ENCODE measurements at regions not wholly inside any gene's neighbourhood (a gene's known extent, or its start where the extent isn't known, plus 50 kb on each side); places are given as distances from the start of the nearest gene placed in this dataset.

- Histone ChIP-seq H3K27ac (no peak overlapping the region), H3K9me3 (replicated peaks in 1 of 11) (0 out of 22 replicates have a peak, but pooled peaks cover 0 to 4% (median 0%) of the 10 kb centered on the region in 11 experiments), H3K36me3 (no peaks in the 10 kb centered on the region), H4K20me1 (no peaks in the 10 kb centered on the region), H3K9ac (no peak overlapping the region), H3K4me1 (peaks cover 0 to 28% (median 0%) of the 10 kb centered on the region in 10 experiments; a peak in 5 of 20 replicates), H3K4me3 (no peak overlapping the region), H3K4me2 (no peak overlapping the region), H3K27me3 (no peaks in the 10 kb centered on the region)
- no peak for TF ChIP-seq Cebpa-rat (IDR thresholded peaks at IDR 0.05)
These were observed 148.4 kb upstream of the SFRP2 start for GRCh38 chr4:153937289-153937688.

DNA sequence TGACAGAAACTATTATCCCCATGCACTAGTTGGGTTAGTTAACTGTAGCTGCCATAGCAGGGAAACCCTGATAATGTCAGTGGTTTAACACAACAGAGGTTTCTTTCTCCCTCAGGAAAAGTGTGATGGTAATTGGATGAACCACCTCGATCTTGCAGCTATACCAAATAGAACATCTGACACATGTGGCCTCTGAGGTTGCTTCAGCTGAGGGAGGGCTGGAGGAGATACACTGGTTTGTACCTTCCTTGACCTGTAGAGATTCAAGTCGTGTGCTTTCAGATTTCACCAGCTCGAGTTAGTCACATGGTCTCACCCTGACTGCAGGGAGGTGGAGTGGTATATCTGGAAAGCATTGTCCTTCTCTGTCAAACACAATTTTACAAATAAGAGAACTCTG is 147.2 kb upstream of the SFRP2 start:
- Histone ChIP-seq H3K27me3 (no peaks in the 10 kb centered on the region), H3K9ac (no peak overlapping the region), H3K27ac (no peak overlapping the region), H4K20me1 (no peaks in the 10 kb centered on the region), H3K4me3 (no peak overlapping the region), H3K4me1 (peaks cover 0 to 28% (median 0%) of the 10 kb centered on the region in 10 experiments; a peak in 5 of 20 replicates), H3K36me3 (no peaks in the 10 kb centered on the region), H3K9me3 (replicated peaks in 1 of 11) (0 out of 22 replicates have a peak, but pooled peaks cover 0 to 4% (median 0%) of the 10 kb centered on the region in 11 experiments), H3K4me2 (no peak overlapping the region)
- TF ChIP-seq Cebpa-rat (IDR thresholded peaks at IDR 0.05): no peak

- Histone ChIP-seq H3K4me1 (peaks cover 0 to 28% (median 0%) of the 10 kb centered on the region in 10 experiments; a peak in 5 of 20 replicates), H3K4me3 (no peak overlapping the region), H3K4me2 (peak overlapping the region in 3 of 11 experiments; percentile 30 to 78 (median 37); a peak in 6 of 22 replicates), H3K27me3 (no peaks in the 10 kb centered on the region), H3K9ac (peak overlapping the region in 2 of 11 experiments; percentile 58 to 73; a peak in 4 of 22 replicates), H4K20me1 (no peaks in the 10 kb centered on the region), H3K36me3 (no peaks in the 10 kb centered on the region), H3K27ac (peak overlapping the region in 4 of 11 experiments; percentile 18 to 83 (median 66); a peak in 6 of 22 replicates), H3K9me3 (replicated peaks in 1 of 11) (0 out of 22 replicates have a peak, but pooled peaks cover 0 to 4% (median 0%) of the 10 kb centered on the region in 11 experiments)
- no peak for TF ChIP-seq Cebpa-rat (IDR thresholded peaks at IDR 0.05)
These were observed 145.8 kb upstream of the SFRP2 start for GRCh38 chr4:153934688-153935017.

DNA sequence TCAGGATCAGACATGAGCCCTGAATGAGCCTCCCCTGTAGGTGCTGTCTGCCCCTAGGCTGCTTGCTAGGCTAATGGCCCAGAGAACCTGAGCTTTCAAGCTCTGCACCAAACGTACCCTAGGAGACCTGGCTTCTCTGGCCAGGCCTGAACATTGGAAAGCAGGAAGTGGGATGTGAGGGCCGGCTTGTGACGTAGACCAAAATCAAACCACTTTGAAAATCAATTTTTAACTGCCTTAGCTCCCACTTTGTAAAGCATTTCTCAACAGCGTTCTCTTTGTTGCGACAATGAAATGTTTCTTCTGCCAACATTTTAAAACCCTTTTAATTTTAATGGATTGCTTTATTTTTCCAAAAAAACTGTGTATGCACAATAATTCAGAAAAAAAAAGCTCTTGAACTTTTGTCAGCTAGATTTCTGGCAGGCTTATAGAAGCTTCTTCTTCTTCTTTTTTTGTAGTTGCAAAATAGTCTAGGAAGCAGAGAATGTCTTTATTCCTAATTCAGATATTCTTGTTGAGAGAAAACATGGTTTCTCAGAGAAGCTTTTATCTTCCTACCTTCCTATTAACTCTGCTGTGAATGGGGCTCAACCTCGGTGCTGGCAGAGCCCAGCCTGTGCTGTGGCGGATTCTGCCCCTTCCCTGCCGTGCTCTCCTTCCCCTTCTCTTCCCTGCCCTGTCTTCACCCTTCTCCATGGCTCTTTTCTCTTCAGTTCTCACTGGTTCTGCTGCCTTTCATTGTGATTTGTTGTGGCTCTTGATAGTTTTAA is 145.2 kb upstream of the SFRP2 start:
- Histone ChIP-seq H3K4me1 (peaks cover 0 to 28% (median 0%) of the 10 kb centered on the region in 10 experiments; a peak in 5 of 20 replicates), H3K27ac (peak overlapping the region in 4 of 11 experiments; percentile 18 to 83 (median 66); a peak in 6 of 22 replicates), H3K9me3 (replicated peaks in 1 of 11) (0 out of 22 replicates have a peak, but pooled peaks cover 0 to 4% (median 0%) of the 10 kb centered on the region in 11 experiments), H3K36me3 (no peaks in the 10 kb centered on the region), H3K4me3 (no peak overlapping the region), H3K4me2 (peak overlapping the region in 3 of 11 experiments; percentile 30 to 78 (median 37); a peak in 5 of 22 replicates), H3K27me3 (no peaks in the 10 kb centered on the region), H3K9ac (peak overlapping the region in 2 of 11 experiments; percentile 58 to 73; a peak in 4 of 22 replicates), H4K20me1 (no peaks in the 10 kb centered on the region)
- no peak for TF ChIP-seq Cebpa-rat (IDR thresholded peaks at IDR 0.05)

- Histone ChIP-seq H3K36me3 (no peaks in the 10 kb centered on the region), H3K4me1 (peaks cover 0 to 28% (median 0%) of the 10 kb centered on the region in 10 experiments; a peak in 5 of 20 replicates), H3K27ac (no peak overlapping the region), H3K4me3 (no peak overlapping the region), H3K27me3 (no peaks in the 10 kb centered on the region), H3K9ac (no peak overlapping the region), H3K4me2 (no peak overlapping the region), H4K20me1 (no peaks in the 10 kb centered on the region), H3K9me3 (replicated peaks in 1 of 11) (no peaks in the 10 kb centered on the region)
- TF ChIP-seq Cebpa-rat (IDR thresholded peaks at IDR 0.05): no peak
These were observed 142.9 kb upstream of the SFRP2 start for GRCh38 chr4:153931804-153932203.

- H3K9ac ChIP-seq: no peak overlapping the region
- no peaks in the 10 kb centered on the region for H3K27me3 ChIP-seq
- TF ChIP-seq Cebpa-rat (IDR thresholded peaks at IDR 0.05): no peak
- H3K36me3 ChIP-seq: no peaks in the 10 kb centered on the region
- no peak overlapping the region for H3K27ac ChIP-seq
- no peak overlapping the region for H3K4me3 ChIP-seq
- no peaks in the 10 kb centered on the region for H3K9me3 ChIP-seq (replicated peaks in 1 of 11)
- H3K4me2 ChIP-seq: no peak overlapping the region
- H4K20me1 ChIP-seq: no peaks in the 10 kb centered on the region
- peaks cover 0 to 19% (median 0%) of the 10 kb centered on the region in 10 experiments; a peak in 5 of 20 replicates for H3K4me1 ChIP-seq
These were observed 140.8 kb upstream of the SFRP2 start for GRCh38 chr4:153929675-153930074.

DNA sequence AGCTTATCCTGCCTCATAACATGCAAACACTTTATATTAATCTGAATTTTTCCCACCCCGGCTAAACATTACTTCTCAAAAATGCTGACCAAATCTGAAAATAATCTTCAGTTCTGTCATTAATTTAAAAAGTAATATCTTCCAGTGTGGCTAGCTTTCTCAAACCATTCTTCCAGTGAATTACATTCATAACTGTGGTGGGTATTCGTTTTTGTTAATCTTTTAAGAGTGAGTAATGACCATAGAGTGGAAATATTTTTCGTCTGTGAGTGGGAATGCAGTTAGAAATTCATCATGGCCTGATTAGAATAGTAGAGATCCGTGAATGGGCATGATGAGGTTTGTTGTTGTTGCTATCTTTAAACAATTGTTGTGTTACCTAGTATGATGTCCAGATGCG is 138.6 kb upstream of the SFRP2 start:
- Histone ChIP-seq H3K36me3 (no peaks in the 10 kb centered on the region), H3K27ac (no peak overlapping the region), H3K9ac (no peak overlapping the region), H3K4me2 (no peak overlapping the region), H4K20me1 (no peaks in the 10 kb centered on the region), H3K4me1 (no peaks in the 10 kb centered on the region), H3K4me3 (no peak overlapping the region), H3K9me3 (replicated peaks in 1 of 11) (no peaks in the 10 kb centered on the region), H3K27me3 (no peaks in the 10 kb centered on the region)
- no peak for TF ChIP-seq Cebpa-rat (IDR thresholded peaks at IDR 0.05)

DNA sequence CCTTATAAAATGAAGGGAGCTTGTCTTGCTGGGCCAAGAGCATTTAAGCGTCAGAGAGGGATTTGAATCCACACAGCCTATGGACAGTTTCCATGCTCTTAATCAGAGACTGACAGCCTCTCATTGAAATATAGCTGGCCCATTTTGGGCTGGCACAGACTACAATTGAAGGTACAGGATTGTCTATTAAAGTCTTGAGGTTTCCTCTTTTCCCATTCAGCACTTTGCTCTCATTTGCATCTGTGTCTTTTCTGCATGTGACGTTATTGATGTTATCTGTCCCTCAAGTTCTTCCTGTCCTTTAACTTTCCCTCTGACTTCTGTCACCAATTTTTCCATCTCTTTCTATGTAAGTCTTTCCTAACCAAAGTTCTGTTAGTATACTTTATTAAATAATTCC is 133.3 kb upstream of the SFRP2 start:
- TF ChIP-seq Cebpa-rat (IDR thresholded peaks at IDR 0.05): no peak
- Histone ChIP-seq H3K9me3 (replicated peaks in 1 of 11) (no peaks in the 10 kb centered on the region), H3K4me2 (0 out of 22 replicates have a peak overlapping the region, but pooled peaks of 1 of the 11 experiments have one; percentile 19), H3K27ac (no peak overlapping the region), H4K20me1 (no peaks in the 10 kb centered on the region), H3K4me1 (peaks cover 0 to 5% (median 0%) of the 10 kb centered on the region in 10 experiments; a peak in 2 of 20 replicates), H3K9ac (no peak overlapping the region), H3K36me3 (no peaks in the 10 kb centered on the region), H3K27me3 (no peaks in the 10 kb centered on the region), H3K4me3 (no peak overlapping the region)

GRCh38 chr4:153919667-153920066 is 130.8 kb upstream of the SFRP2 start:
- no peak for TF ChIP-seq Cebpa-rat (IDR thresholded peaks at IDR 0.05)
- no peaks in the 10 kb centered on the region for H3K36me3 ChIP-seq
- H3K27ac ChIP-seq: no peak overlapping the region
- peaks cover 0 to 5% (median 0%) of the 10 kb centered on the region in 10 experiments; a peak in 2 of 20 replicates for H3K4me1 ChIP-seq
- H3K27me3 ChIP-seq: no peaks in the 10 kb centered on the region
- H3K4me2 ChIP-seq: no peak overlapping the region
- no peak overlapping the region for H3K9ac ChIP-seq
- H3K4me3 ChIP-seq: no peak overlapping the region
- no peaks in the 10 kb centered on the region for H3K9me3 ChIP-seq (replicated peaks in 1 of 11)
- H4K20me1 ChIP-seq: no peaks in the 10 kb centered on the region
